HG03064 (cell line): ENCODE measurements at regions not wholly inside any gene's neighbourhood (a gene's known extent, or its start where the extent isn't known, plus 50 kb on each side); places are given as distances from the start of the nearest gene placed in this dataset.

Experiments
- ATAC-seq: cut with Tn5 transposase; IDR thresholded peaks from one replicate; pipeline ENCODE4 v1.9.1; 2021; ENCODE audit warnings: low read depth; ENCODE audit not compliant: unreplicated experiment

DNA sequence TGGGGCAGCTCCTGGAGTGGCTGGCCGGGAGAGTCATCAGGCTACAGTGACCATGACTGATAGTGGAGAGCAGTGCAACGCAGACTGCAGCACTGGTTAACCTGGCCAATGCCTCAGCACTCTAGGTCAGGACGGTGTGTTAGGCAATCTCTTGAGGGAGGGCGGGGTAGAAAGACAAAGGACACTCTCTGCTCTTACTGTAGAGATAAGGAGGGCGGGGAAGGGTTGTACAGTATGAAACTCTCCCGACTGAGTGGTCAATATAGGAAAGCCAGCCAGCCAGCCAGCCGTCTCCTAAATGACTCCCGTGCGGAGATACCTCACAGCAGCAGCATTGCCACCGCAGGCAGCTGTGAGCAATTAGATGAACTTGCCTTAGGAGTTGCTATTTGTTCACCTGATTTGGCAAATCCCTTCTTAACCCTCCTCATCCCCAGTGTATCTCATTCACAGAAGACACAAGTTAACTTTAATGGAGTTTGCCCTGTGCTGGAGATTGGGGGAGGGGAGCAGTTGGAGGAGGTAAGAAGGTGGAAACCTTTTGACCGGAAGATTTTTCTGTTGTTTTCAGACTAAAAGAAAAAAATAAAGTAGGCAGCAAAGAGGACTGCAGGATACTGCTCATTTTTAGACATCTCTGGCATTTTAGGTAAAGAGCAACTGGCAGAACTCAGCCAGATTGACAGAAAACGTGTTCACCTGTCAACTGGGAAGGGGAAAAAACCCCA is 330.5 kb downstream of the HNRNPD start:
- no peak for ATAC-seq

DNA sequence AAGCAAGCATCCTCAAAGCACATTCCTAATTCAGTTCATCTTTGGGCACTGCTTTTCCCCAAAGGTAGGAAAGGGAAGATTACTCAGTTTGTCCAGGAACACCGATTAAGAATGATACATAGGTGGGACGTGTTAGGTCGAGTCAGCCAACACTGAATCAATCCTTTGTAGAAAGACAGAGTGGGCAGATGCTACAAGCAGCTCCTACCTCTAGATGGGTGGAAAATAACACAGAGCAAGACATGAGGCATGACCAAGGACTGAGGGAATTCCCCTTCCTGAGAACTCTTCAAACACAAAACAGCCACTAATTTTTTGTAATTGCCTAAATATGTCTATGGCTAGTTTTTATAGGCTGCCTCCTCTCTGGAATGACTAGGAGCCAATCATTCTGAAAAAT is 331.7 kb downstream of the HNRNPD start:
- no peak for ATAC-seq

DNA sequence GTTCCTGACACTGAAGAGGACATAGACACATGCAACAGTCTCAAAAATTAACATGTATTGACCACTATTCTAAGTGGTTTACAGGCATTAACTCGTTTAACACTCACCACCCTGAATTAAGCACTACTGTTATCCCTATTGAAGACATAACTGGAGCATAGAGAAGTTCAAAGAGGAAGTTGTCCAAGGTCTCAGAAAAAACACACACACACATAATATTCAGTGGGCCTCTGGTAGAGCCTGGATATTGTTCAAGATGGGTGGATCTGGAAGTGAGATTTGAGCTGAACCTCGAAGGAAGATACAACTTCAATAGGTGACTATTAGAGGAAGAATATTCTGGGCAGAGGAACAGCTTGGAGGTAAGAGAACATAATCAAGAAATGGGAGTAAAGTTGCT is 334.9 kb downstream of the HNRNPD start:
- no peak for ATAC-seq

DNA sequence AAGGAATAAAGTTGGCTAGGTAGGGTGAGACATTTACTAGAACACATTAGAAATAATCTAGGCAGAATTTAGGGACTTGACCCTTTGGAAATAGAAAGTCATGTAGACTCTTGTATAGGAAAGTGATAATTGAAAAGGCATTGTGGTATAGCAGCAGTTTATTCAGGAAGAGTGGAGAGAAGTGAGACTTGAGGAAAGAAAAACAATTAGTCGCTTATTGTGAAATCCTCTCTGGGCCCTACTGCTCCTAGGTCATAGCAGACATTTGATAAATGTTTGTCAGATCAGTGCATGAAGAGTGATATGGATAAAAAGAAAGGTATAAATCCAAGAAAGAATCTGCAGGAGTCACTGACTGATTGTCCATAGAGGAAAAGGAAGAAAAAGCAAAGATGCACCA is 337.6 kb downstream of the HNRNPD start:
- ATAC-seq, result no peak

DNA sequence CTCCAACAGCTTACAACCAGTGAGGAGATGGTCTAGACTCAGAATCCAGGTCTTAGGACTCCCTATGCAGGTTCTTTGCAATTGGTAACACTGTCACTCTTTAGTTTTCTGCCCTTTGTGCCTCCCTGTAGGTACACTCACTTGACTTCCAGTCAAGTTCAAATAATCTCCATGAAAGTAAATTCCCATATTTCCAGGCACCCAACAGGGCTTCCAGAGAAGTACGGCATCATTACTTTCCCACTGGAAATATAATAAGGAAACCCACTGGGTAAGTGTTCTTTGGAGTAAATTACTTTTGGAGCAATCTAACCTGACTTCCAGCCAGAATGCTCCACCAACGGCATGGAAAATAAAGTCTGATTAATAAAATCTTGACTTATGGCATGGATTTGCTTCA is 338.9 kb downstream of the HNRNPD start:
- no peak for ATAC-seq

DNA sequence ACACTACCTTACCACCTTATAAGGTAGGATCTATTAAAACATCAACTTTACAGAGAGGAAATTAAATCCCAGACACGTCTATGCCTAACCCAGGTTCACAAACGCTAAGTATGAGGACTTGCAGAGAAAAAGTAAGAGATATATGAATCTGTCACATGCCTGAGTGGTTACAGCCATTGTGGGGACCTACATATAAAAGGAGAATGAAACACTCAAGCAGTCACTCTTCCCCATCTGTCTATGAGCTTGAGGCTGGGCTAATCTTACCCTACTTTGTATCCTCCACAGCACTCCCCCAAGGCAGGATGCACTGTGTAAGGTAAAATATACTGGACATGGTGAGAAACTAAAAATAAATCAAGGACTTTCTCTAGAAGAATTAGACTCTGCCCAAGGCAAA is 339.9 kb downstream of the HNRNPD start:
- ATAC-seq, result no peak

DNA sequence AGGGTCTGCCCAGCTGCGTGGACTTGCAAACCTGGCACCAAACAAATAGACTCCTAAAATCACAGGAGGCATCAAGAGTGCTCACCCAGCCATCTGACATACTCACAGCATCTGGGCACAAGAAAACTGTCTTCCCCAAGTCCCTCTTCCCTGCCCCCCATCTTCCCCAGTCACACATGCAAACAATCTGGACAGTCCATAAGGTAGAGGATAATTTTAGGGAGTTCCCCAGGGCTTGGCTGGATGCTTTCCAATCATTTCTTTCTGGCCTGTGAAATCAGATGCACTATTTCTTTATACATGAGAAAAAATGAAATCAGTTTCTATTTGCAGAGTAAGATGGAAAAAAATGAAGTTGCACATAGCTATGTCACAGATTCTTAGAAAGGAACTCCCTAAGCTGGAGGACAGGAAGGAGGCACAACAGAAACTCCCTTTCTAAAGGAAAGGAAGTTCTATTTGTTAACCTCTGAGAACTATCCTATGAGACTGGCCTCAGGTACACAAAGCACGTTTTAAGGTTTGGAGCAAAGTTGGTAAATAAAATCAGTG is 342.3 kb downstream of the HNRNPD start:
- ATAC-seq, result no peak

DNA sequence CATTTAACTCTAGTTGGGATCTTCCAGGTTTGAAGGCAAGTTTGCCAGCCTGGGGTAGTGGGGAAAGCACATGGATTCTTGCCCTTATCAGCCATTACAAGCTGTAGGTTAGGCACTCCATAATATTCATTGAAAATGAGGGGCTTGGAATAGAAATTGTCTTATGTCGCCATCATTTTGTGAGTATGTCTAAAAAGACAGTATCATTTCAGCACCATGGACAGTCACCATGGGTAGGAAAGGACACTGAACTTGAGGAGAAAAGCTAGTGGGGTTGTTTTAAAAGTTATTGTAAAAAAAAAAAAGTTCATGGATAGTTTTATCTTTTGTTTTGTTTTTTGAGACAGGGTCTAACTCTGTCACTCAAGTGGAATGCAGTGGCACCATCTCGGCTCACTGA is 356.1 kb downstream of the HNRNPD start:
- no peak for ATAC-seq

DNA sequence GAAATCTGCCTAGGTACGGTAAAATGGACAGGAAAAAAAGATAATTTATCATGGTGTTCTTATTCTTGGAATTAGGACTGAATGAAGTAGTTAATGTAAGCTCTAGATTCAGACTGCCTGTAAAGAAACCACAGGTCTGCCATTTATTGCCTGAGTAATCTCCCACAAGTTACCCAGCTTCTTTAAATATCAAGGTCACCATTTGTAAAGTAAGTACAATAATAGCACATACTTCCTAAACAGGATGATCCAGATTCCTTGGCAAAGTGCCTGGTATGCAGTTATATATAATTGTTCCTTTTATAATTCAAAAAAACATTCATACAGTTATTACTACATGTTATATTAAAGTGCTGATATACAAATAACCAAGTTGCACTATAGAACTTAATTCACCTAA is 368.6 kb downstream of the HNRNPD start:
- ATAC-seq, result no peak

DNA sequence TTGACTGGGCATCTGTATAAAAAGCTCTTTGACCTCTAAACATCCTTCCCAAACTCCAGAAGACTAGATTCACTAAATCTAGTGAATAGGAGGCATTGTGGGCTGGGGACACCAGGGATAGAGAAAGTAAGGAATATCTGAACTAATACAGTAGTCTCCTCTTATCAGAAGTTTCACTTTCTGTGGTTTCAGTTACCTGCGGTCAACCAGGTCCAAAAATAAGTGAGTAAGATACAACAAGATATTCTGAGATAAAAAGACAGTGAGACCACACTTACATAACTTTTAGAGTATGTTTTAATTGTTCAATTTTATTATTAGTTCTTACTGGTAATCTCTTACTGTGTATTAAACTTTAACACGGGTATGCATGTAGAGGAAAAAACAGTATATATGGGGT is 376.5 kb downstream of the HNRNPD start:
- no peak for ATAC-seq

DNA sequence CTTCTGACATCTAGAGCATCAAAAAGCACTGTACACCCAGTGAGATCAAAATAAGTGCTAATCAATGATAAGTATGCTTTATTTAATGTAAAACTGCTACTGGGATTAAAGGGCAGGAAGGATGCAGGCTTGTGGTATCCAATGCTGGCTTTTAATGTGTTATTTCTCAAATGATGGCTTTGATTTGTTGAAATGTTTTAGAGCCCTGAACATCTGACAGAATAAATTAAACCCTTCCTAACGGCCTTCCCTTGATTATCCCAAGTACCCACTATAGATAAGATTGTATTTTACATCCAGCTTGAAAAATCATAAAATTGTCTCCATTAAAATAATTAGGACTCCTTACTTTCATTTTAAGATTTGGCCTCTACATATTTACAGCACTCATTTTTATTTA is 382.9 kb downstream of the HNRNPD start:
- no peak for ATAC-seq

DNA sequence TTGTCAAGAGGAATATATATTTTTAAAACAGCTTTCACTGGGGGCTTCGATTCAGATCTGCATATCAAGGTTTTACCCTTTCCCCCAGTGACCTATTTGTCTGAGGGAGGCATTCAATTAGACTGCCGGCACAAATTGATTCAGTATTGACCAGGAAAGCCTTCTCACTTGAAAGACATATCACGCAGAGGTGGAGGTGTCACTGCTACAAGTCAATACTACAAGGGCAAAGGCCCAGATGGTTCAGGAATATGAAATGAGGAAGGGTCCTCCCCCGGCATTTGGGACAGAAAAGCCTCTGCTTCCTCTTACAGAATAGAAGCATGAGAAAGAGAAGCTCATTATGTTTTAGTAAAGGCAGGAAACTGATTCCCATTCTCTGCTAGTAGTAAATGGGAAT is 383.6 kb downstream of the HNRNPD start:
- ATAC-seq, result no peak

DNA sequence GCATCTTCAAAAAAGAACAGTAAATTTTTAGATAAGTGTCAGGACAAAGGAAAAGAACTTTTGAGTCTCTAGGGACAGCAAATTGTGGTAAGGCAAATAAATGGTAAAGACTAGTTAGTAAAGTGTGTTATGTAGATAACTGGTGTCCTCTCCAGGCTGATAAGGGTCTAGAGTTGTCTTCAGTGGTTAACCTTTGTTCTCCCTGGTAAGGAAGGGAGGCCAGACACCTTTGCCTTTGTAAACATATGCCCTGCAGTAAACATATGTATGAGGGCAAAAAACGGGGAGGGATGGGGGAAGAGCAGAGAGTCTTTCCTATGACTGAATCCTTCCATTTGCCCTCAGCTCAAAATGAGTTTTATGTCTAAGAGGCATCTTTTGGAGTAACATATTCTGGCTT is 384.6 kb downstream of the HNRNPD start:
- no peak for ATAC-seq

DNA sequence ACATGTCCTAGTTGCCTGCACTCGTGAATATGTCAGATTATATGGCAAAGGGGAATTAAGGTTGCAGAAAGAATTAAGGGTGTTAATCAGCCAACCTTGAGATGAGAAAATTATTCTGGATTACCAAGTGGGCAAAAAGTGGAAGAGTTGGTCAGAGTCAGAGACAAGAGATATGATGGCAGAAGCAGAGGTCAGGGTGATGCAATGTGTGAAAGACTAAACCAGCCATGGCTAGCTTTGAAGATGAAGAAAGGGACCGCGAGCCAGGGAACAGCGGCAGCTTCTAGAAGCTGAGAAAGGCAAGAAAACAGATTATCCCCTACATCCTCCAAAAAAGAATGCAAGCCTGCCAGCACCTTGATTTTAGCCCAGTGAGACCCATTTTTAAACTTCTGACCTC is 385.6 kb downstream of the HNRNPD start:
- no peak for ATAC-seq

DNA sequence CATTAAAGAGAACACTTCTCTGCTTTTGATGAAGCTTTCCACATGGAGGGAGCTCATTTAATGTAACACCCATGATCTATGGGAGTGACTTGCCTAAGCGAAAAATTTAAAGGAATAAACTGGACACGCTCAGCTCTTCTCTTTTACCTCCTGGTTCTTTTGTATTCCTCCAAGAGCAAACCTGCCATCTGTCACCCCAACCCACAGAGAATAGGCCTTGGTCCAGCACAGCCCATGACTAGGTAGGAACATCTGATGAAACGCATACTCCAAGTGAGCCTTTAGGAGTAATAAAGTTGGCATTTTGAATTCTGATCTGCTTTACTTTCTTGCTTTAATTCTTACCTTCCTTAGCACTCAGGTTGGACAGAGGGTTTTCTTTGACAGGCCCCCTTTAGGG is 389.0 kb downstream of the HNRNPD start:
- ATAC-seq, result no peak

DNA sequence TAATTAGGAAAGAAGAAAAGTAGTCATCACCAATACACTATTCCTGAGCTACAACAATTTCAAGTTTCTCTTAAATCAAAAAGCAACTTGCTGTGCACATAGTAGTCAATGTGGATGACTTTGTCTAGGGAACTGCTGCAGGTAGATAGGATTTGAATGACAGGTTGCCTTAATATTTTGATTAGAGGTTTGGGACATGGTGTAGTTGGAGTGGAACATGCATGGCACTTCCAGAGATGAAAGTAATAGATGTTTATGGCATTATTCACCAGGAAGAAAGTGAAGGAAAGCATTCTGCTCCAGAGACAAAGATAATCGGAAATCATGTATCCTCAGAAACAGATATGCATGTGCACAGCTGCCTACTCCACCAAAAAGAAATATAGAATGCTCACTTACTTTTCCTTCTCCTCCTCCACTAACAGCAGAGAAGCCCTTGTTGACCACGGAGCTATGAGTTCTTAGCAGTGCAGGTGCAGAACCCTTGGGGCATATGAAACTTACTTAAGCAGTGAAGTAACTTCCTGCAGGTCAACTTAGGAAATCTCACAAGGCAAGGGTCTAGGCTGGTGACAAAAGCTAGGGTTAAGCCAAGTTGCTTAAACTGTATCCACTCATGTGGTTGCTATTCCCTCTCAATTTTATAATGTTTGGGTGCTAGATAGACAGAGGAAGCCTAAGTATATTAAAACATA is 390.8 kb downstream of the HNRNPD start:
- ATAC-seq, result no peak

DNA sequence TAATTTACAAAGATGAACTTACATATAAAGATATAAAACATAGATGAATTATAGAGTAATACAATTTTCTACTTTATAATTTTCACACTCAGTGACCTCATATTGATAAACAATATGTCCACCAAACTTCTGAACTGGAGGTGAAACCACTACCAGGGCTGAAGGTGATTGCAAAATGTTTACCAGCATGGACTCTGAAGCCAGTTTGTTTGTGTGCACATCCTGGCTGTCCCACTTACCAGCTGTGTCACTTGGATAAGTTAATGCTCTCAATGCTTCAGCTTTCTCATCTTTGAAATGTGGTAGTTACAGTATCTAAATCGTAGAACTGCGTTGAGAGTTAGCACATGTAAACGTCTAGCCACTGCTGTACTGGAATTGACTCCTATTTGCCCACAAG is 392.6 kb downstream of the HNRNPD start:
- ATAC-seq, result no peak

DNA sequence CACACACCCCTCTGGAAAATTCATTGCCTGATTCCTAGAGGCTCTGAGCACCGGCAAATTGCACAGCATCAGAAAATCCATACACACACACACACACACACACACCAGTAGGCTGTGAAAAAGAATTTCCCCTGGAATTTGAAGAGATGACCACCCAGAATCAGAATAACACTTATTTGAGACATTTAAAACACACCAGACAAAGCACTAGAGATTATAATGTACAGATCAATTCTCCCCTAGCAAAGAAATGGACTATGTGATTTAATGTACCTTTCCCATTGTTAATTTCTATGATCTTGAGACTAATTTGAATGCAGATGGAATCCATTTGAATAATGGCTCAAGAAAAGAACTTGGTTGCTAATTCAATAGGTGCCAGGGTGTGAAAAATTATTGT is 399.3 kb downstream of the HNRNPD start:
- no peak for ATAC-seq

DNA sequence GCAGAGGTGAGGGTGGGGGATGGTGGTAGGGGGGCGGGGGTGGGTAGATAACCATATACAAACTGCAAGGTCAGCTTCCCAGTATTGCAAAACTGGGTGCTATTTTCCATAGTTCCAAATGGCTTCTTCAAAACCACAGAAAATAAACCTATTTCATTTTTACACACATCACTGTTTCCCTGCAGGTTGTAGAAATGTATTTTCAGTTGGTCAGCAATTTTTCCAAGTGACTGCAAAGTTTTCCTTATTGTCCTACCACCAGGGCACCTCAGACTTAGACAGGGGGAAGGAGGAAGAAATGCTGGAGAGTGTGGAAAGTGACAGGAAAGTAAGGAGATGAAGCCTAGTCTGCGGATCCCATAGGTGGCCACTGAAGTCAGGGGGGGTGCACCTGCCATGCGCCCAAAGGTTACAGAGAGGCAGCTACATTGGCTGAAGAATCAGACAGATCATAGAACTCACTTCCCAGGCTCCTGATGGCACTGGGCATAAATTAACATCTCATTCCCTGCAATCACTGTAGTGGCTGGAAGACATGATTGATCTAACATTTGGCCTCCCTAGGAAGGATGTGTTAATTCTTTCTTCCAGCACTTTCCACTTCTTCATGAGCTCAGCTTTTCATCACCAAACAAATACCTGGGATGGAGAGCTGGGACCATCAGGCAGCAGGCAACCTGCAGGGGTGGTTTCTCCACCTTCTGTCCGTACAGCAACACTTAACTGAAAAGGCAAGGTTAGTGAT is 402.0 kb downstream of the HNRNPD start:
- no peak for ATAC-seq

DNA sequence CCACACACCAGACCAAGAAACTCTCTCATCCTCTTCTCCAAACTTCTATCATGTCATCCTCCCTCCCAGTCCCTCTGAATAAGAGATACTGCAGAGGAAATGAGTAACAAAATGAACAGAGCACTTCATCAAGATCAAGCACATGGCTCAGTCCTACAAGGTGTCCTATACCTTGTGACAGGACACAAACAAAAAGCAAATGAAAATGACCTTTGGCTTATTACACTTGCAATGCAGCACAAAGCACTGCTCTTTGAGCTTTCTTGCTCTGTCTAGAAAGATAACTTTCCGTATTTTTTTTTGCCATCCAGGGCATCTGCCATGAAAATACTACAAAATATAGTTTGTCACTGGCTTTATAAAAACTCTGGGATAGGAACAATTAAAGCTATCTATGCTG is 402.7 kb downstream of the HNRNPD start:
- no peak for ATAC-seq

DNA sequence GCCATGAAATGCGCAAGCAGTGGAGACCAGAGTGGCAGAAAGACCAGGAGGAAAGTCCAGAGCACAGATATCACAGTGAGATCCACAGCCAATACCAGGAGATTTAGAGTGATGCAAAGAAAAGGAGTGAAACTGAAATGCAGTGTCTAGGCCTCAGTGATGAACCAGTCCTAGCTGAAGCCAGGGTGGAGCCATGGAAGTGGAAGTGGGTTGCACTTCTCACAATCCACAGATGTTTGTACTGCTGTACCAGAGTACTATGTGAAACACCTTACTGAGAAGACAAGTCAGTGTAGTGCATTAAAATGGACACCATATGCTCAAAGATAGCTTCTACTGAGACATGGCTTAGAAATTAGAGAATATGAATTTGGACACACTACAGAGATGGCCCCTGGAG is 403.3 kb downstream of the HNRNPD start:
- ATAC-seq, result no peak

DNA sequence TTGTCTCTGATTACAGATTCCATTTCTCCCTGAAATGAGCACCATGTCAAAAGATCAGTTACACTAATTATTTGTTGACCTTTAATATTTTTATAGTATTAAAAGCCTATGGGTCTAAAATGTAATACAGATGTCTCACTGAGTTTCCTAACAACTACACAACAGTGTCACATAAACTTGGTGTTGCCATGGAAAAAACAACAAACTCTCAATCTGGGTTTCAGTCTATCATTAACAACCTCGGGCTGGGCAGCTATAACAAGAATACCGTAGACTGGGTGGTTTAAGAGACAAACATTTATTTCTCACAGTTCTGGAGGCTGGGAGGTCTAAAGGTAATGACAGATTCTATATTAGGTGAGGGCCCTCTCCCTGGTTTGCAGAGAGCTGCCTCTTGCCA is 407.1 kb downstream of the HNRNPD start:
- no peak for ATAC-seq
